ENCODE measurements at regions not wholly inside any gene's neighbourhood (a gene's known extent, or its start where the extent isn't known, plus 50 kb on each side); places are given as distances from the start of the nearest gene placed in this dataset.

DNA sequence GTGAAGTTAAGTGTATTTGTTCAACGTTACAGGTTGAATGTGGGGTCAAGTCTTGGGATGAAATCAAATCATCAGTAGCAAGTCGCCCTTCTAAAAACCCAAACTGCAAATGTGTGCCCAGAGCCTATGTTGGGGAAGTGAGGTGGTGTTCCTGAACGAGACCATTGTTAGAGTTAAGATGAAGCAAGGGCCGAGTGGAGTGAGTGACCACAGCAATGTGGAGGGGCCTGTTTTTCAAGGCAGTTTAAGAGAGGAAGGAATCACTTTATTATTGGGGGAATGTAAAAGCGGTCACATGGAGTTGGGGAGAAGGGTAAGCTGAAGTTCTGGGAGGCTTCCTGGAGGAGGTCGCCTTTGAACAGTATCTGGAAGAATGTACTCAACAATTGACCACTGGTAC, 68.5 kb downstream of the MYCN start:
- TF ChIP-seq ZNF274 (IDR thresholded peaks at IDR 0.05; ENCODE audit: low read depth, low read length): no peak
- TF ChIP-seq YY1 (IDR thresholded peaks at IDR 0.05; ENCODE audit: insufficient read depth, insufficient read length): no peak
